ENCODE measurements at regions not wholly inside any gene's neighbourhood (a gene's known extent, or its start where the extent isn't known, plus 50 kb on each side); places are given as distances from the start of the nearest gene placed in this dataset.

DNA sequence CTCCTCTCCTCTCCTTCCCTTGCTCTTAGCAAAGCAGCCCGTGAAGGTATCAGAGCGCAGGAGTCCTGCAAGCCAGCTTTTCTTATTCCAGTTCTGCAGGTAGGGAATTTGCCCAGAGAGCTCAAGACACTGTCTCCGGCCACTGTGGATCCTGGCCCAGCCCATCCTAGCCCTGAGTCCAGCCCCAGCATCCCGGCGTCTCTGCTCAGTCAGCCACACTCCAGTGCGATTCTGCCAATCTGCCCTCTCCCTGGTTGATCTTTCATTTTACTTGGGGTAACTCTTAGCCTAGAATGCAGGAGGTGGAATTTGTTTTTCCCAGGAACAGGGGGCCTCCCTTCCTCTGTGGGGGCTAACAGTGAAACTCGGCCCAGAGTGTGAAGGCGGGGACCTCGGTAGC, 176.9 kb upstream of the GSE1 start:
- TF ChIP-seq EP300 (IDR thresholded peaks at IDR 0.05; ENCODE audit: borderline replicate concordance in 1 of 2, low read depth in 1 of 2, low read length in 1 of 2): no peak
- no peak for TF ChIP-seq EZH2phosphoT487 (IDR thresholded peaks at IDR 0.05; ENCODE audit: borderline replicate concordance, low read depth)
- TF ChIP-seq, protein P1, sequence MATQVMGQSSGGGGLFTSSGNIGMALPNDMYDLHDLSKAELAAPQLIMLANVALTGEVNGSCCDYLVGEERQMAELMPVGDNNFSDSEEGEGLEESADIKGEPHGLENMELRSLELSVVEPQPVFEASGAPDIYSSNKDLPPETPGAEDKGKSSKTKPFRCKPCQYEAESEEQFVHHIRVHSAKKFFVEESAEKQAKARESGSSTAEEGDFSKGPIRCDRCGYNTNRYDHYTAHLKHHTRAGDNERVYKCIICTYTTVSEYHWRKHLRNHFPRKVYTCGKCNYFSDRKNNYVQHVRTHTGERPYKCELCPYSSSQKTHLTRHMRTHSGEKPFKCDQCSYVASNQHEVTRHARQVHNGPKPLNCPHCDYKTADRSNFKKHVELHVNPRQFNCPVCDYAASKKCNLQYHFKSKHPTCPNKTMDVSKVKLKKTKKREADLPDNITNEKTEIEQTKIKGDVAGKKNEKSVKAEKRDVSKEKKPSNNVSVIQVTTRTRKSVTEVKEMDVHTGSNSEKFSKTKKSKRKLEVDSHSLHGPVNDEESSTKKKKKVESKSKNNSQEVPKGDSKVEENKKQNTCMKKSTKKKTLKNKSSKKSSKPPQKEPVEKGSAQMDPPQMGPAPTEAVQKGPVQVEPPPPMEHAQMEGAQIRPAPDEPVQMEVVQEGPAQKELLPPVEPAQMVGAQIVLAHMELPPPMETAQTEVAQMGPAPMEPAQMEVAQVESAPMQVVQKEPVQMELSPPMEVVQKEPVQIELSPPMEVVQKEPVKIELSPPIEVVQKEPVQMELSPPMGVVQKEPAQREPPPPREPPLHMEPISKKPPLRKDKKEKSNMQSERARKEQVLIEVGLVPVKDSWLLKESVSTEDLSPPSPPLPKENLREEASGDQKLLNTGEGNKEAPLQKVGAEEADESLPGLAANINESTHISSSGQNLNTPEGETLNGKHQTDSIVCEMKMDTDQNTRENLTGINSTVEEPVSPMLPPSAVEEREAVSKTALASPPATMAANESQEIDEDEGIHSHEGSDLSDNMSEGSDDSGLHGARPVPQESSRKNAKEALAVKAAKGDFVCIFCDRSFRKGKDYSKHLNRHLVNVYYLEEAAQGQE (IDR thresholded peaks at IDR 0.05; ENCODE audit: low read depth, low read length): no peak
- no peak for TF ChIP-seq SIN3A (IDR thresholded peaks at IDR 0.05; ENCODE audit: borderline replicate concordance, low read depth, low read length)
- TF ChIP-seq, protein P2, sequence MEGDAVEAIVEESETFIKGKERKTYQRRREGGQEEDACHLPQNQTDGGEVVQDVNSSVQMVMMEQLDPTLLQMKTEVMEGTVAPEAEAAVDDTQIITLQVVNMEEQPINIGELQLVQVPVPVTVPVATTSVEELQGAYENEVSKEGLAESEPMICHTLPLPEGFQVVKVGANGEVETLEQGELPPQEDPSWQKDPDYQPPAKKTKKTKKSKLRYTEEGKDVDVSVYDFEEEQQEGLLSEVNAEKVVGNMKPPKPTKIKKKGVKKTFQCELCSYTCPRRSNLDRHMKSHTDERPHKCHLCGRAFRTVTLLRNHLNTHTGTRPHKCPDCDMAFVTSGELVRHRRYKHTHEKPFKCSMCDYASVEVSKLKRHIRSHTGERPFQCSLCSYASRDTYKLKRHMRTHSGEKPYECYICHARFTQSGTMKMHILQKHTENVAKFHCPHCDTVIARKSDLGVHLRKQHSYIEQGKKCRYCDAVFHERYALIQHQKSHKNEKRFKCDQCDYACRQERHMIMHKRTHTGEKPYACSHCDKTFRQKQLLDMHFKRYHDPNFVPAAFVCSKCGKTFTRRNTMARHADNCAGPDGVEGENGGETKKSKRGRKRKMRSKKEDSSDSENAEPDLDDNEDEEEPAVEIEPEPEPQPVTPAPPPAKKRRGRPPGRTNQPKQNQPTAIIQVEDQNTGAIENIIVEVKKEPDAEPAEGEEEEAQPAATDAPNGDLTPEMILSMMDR (IDR thresholded peaks at IDR 0.05): no peak
- no peak for TF ChIP-seq CHD2 (IDR thresholded peaks at IDR 0.05; ENCODE audit: low read length, partially characterized antibody)
- TF ChIP-seq, protein P3, sequence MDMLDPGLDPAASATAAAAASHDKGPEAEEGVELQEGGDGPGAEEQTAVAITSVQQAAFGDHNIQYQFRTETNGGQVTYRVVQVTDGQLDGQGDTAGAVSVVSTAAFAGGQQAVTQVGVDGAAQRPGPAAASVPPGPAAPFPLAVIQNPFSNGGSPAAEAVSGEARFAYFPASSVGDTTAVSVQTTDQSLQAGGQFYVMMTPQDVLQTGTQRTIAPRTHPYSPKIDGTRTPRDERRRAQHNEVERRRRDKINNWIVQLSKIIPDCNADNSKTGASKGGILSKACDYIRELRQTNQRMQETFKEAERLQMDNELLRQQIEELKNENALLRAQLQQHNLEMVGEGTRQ (IDR thresholded peaks at IDR 0.05; ENCODE audit: borderline replicate concordance, low read depth, low read length): no peak
- no peak for TF ChIP-seq MXI1 (IDR thresholded peaks at IDR 0.05; ENCODE audit: low read depth, low read length)
- no peak for TF ChIP-seq POLR2AphosphoS5 (IDR thresholded peaks at IDR 0.05; ENCODE audit: low read depth, low read length)
- no peak for TF ChIP-seq FOXM1 (IDR thresholded peaks at IDR 0.05; ENCODE audit: low read depth)
- TF ChIP-seq JUND (IDR thresholded peaks at IDR 0.05): no peak
- TF ChIP-seq, protein P4, sequence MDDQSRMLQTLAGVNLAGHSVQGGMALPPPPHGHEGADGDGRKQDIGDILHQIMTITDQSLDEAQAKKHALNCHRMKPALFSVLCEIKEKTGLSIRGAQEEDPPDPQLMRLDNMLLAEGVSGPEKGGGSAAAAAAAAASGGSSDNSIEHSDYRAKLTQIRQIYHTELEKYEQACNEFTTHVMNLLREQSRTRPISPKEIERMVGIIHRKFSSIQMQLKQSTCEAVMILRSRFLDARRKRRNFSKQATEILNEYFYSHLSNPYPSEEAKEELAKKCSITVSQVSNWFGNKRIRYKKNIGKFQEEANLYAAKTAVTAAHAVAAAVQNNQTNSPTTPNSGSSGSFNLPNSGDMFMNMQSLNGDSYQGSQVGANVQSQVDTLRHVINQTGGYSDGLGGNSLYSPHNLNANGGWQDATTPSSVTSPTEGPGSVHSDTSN (IDR thresholded peaks at IDR 0.05): no peak
